Right atrium auricular region (tissue), 2 donors: ENCODE measurements at regions not wholly inside any gene's neighbourhood (a gene's known extent, or its start where the extent isn't known, plus 50 kb on each side); places are given as distances from the start of the nearest gene placed in this dataset.

Source experiments
- DNase-seq: peaks from one replicate; pipeline ENCODE4 v3.0.0-alpha.2; 2019; ENCODE audit warnings: low spot score
- H3K27ac ChIP-seq, 2 donors: fragments of 200-600 bp; sonication (generic); 1 replicate in 1 of 2; 2 replicates in 1 of 2; pipeline ENCODE4 v1.5.1; 2016 to 2019
- H3K27me3 ChIP-seq, 2 donors: fragments of 200-600 bp; sonication (generic); one replicate each; pipeline versions ENCODE4 v1.5.1 to v1.6.0; 2017 to 2019
- H3K36me3 ChIP-seq: fragments of 200-600 bp; sonication (generic); one replicate; pipeline ENCODE4 v1.5.1; 2016
- H3K4me1 ChIP-seq, 2 donors: fragments of 200-600 bp; sonication (generic); one replicate each; pipeline versions ENCODE4 v1.5.1 to v1.6.0; 2017 to 2019
- H3K4me3 ChIP-seq, 2 donors: fragments of 200-600 bp; sonication (generic); 1 replicate in 1 of 2; 2 replicates in 1 of 2; pipeline ENCODE4 v1.5.1; 2017 to 2019; ENCODE audit warnings: mild to moderate bottlenecking in 1 of 2, moderate library complexity in 1 of 2
- H3K9me3 ChIP-seq, 2 donors: fragments of 200-600 bp; sonication (generic); one replicate each; pipeline ENCODE4 v1.5.1; 2019
- CTCF ChIP-seq, 2 donors: fragments of 200-600 bp; sonication (generic); IDR thresholded peaks; one replicate each; pipeline ENCODE4 v1.5.1; 2019; ENCODE audit warnings: antibody characterized with exemption in 2 of 2

GRCh38 chr2:126172631-126173184 is 483.2 kb upstream of the GYPC start:
- DNase-seq, result no peak
- Histone ChIP-seq H3K36me3 (no peaks in the 10 kb centered on the region), H3K4me3 (no peak overlapping the region), H3K4me1 (no peaks in the 10 kb centered on the region), H3K27ac (no peak overlapping the region), H3K27me3 (no peaks in the 10 kb centered on the region), H3K9me3 (no peaks in the 10 kb centered on the region)
- TF ChIP-seq CTCF (IDR thresholded peaks at IDR 0.05), result no peak

- TF ChIP-seq CTCF (IDR thresholded peaks at IDR 0.05), result no peak
- H3K27ac ChIP-seq, result no peak overlapping the region
- no peaks in the 10 kb centered on the region for H3K9me3 ChIP-seq
- H3K36me3 ChIP-seq, result no peaks in the 10 kb centered on the region
- no peaks in the 10 kb centered on the region for H3K27me3 ChIP-seq
- H3K4me3 ChIP-seq, result no peak overlapping the region
- DNase-seq, result no peak
- no peaks in the 10 kb centered on the region for H3K4me1 ChIP-seq
These were observed 480.7 kb upstream of the GYPC start for GRCh38 chr2:126175222-126175621.

GRCh38 chr2:126177479-126177878 is 478.5 kb upstream of the GYPC start:
- Histone ChIP-seq H3K4me3 (no peak overlapping the region), H3K27me3 (no peaks in the 10 kb centered on the region), H3K9me3 (no peaks in the 10 kb centered on the region), H3K36me3 (no peaks in the 10 kb centered on the region), H3K27ac (no peak overlapping the region), H3K4me1 (no peaks in the 10 kb centered on the region)
- TF ChIP-seq CTCF (IDR thresholded peaks at IDR 0.05), result no peak
- no peak for DNase-seq

- H3K36me3 ChIP-seq, result no peaks in the 10 kb centered on the region
- H3K4me1 ChIP-seq, result no peaks in the 10 kb centered on the region
These were observed 468.3 kb upstream of the GYPC start for GRCh38 chr2:126187668-126188067.

GRCh38 chr2:126189527-126189926 is 466.4 kb upstream of the GYPC start:
- TF ChIP-seq CTCF (IDR thresholded peaks at IDR 0.05), result no peak
- Histone ChIP-seq H3K4me3 (no peak overlapping the region), H3K27ac (no peak overlapping the region), H3K27me3 (no peaks in the 10 kb centered on the region), H3K36me3 (no peaks in the 10 kb centered on the region), H3K9me3 (no peaks in the 10 kb centered on the region), H3K4me1 (no peaks in the 10 kb centered on the region)
- DNase-seq, result no peak

More at GRCh38 chr2:126187668-126188067, 468.3 kb upstream of the GYPC start:
- no peak for DNase-seq
- H3K27me3 ChIP-seq, result no peaks in the 10 kb centered on the region
- no peak overlapping the region for H3K27ac ChIP-seq
- TF ChIP-seq CTCF (IDR thresholded peaks at IDR 0.05), result no peak
- H3K4me3 ChIP-seq, result no peak overlapping the region
- no peaks in the 10 kb centered on the region for H3K9me3 ChIP-seq

GRCh38 chr2:126200538-126200937 is 455.4 kb upstream of the GYPC start:
- TF ChIP-seq CTCF (IDR thresholded peaks at IDR 0.05), result no peak

More at GRCh38 chr2:126200538-126200937, 455.4 kb upstream of the GYPC start:
- Histone ChIP-seq H3K4me1 (no peaks in the 10 kb centered on the region), H3K27ac (no peak overlapping the region), H3K27me3 (no peaks in the 10 kb centered on the region), H3K36me3 (no peaks in the 10 kb centered on the region), H3K4me3 (no peak overlapping the region), H3K9me3 (no peaks in the 10 kb centered on the region)
- no peak for DNase-seq
